ENCODE measurements at regions not wholly inside any gene's neighbourhood (a gene's known extent, or its start where the extent isn't known, plus 50 kb on each side); places are given as distances from the start of the nearest gene placed in this dataset.
"Not testable (repeated sequence)": the region's sequence is repeated elsewhere in the genome, so short reads cannot be mapped to it uniquely, and the experiment has no call there.

DNA sequence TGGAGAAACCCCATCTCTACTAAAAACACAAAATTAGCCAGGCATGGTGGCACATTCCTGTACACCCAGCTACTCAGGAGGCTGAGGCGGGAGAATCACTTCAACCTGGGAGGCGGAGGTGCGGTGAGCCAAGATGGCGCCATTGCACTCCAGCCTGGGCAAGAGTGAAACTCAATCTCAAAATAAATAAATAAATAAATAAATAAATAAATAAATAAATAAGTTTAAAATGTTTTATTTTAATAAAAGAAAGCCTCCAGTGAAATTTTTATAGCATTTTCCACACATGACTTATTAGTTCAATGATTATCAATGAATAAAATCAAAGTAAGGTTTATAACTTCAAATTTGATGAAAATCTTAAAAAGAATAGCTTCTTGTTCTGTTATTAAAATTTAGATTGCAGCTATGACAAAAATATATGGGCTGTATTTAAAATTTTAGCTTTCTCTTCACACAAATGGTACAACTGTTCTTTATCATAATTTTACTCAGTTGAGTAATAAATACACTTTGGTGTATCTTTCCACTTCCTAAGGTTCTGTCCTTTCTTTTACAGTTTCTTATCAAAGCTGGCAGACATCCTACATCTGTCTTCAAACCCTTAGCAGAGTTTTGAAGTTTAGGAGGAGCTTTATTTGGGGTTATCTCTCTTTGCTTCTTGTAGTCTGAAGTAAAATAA lies 78.4 kb upstream of the ZSWIM2 start:
- TF ChIP-seq MYC (IDR thresholded peaks at IDR 0.05; ENCODE audit: low read depth, low read length) = no peak
- no peak for TF ChIP-seq POLR2A (IDR thresholded peaks at IDR 0.05; ENCODE audit: extremely low read depth, insufficient read length)
- no peak for TF ChIP-seq CTCF (IDR thresholded peaks at IDR 0.05; ENCODE audit: low read depth, low read length)
- TF ChIP-seq MAX (IDR thresholded peaks at IDR 0.05; ENCODE audit: low read depth, low read length) = no peak
- no peak overlapping the region for H3K4me3 ChIP-seq (ENCODE audit: low read depth, low read length)
- no peak for DNase-seq (ENCODE audit: low read depth)

GRCh38 chr2:186925514-186925913 lies 76.5 kb upstream of the ZSWIM2 start:
- TF ChIP-seq MYC (IDR thresholded peaks at IDR 0.05; ENCODE audit: low read depth, low read length) (no peak), CTCF (IDR thresholded peaks at IDR 0.05; ENCODE audit: low read depth, low read length) (no peak), MAX (IDR thresholded peaks at IDR 0.05; ENCODE audit: low read depth, low read length) (no peak), POLR2A (IDR thresholded peaks at IDR 0.05; ENCODE audit: extremely low read depth, insufficient read length) (no peak)

GRCh38 chr2:186922316-186922715 lies 73.3 kb upstream of the ZSWIM2 start:
- DNase-seq (ENCODE audit: low read depth); H3K4me3 ChIP-seq (ENCODE audit: low read depth, low read length): not testable (repeated sequence)

More at GRCh38 chr2:186925514-186925913, 76.5 kb upstream of the ZSWIM2 start:
- H3K4me3 ChIP-seq (ENCODE audit: low read depth, low read length) = no peak overlapping the region
- DNase-seq (ENCODE audit: low read depth) = peak; percentile 62

DNA sequence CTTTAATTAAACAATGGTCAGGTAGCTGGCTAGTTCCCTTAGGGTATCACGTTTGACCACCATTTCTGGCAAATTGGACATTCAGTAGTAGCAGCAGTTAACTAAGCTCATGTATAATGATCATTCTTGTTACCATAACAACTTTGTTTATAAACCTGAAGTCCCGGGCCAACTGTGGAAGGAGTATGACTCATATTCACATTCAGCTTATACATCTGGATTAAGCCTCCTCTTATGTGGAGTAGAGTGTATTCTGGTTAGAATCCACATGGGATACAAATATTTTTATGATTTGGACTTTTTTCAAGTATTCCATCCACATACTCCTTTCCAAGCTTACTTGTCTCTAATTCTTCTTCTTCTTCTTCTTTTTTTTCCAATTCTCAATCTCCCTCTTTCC lies 70.3 kb upstream of the ZSWIM2 start:
- DNase-seq (ENCODE audit: low read depth) = no peak

DNA sequence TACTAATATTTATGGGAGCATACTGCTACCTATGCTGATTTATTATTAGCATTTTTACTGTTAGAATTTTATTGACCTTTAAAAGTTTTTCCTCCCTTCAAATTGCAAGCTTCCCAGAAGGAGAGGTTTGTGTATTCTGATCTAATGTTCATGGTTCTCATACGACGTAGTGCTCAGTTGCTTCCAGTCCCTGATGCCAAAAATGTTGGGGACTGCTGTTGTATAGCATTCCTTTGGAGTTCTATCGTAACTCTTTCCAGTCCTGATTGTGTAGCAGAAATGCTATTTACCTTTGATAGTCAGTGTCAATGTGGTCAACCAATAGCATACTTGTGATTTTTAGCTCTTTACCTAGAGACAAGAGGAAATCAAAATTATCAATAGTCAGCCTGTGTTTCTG lies 69.5 kb upstream of the ZSWIM2 start:
- DNase-seq (ENCODE audit: low read depth) = no peak
- TF ChIP-seq CTCF (IDR thresholded peaks at IDR 0.05; ENCODE audit: low read depth, low read length) (no peak), MAX (IDR thresholded peaks at IDR 0.05; ENCODE audit: low read depth, low read length) (no peak), POLR2A (IDR thresholded peaks at IDR 0.05; ENCODE audit: extremely low read depth, insufficient read length) (no peak), MYC (IDR thresholded peaks at IDR 0.05; ENCODE audit: low read depth, low read length) (no peak)
- H3K4me3 ChIP-seq (ENCODE audit: low read depth, low read length) = no peak overlapping the region

More for the DNA sequence above, 70.3 kb upstream of the ZSWIM2 start:
- TF ChIP-seq MAX (IDR thresholded peaks at IDR 0.05; ENCODE audit: low read depth, low read length) (no peak), CTCF (IDR thresholded peaks at IDR 0.05; ENCODE audit: low read depth, low read length) (no peak), POLR2A (IDR thresholded peaks at IDR 0.05; ENCODE audit: extremely low read depth, insufficient read length) (no peak), MYC (IDR thresholded peaks at IDR 0.05; ENCODE audit: low read depth, low read length) (no peak)
- H3K4me3 ChIP-seq (ENCODE audit: low read depth, low read length) = no peak overlapping the region

- no peak overlapping the region for H3K4me3 ChIP-seq (ENCODE audit: low read depth, low read length)
These were observed 68.9 kb upstream of the ZSWIM2 start for GRCh38 chr2:186917866-186918265.

DNA sequence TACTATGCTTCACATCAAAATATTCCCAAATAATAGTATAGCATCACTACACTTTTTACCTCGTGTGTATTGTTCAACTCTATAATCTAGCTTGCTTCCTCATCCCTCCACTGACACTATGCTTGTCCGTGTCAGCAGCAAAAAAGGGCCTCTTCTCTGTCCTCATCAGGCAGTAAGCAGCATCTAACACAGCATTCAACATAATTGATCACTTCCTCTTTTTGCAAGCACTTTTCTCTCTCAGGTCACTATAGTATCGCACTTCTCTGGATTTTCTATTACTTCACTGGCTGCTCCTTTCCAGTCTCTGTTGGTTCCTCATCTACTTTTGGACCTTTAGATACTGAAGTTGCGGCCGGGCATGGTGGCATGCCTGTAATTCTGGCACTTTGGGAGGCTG lies 64.9 kb upstream of the ZSWIM2 start:
- DNase-seq (ENCODE audit: low read depth) = peak; percentile 53
- H3K4me3 ChIP-seq (ENCODE audit: low read depth, low read length) = no peak overlapping the region
- TF ChIP-seq CTCF (IDR thresholded peaks at IDR 0.05; ENCODE audit: low read depth, low read length) (no peak), MAX (IDR thresholded peaks at IDR 0.05; ENCODE audit: low read depth, low read length) (no peak), MYC (IDR thresholded peaks at IDR 0.05; ENCODE audit: low read depth, low read length) (no peak), POLR2A (IDR thresholded peaks at IDR 0.05; ENCODE audit: extremely low read depth, insufficient read length) (no peak)

More at GRCh38 chr2:186917866-186918265, 68.9 kb upstream of the ZSWIM2 start:
- no peak for DNase-seq (ENCODE audit: low read depth)
- TF ChIP-seq POLR2A (IDR thresholded peaks at IDR 0.05; ENCODE audit: extremely low read depth, insufficient read length) = no peak
- no peak for TF ChIP-seq MYC (IDR thresholded peaks at IDR 0.05; ENCODE audit: low read depth, low read length)

Measured in NB4 (cell line).